Mucosa of rectum (tissue), 2 donors: ENCODE measurements at regions not wholly inside any gene's neighbourhood (a gene's known extent, or its start where the extent isn't known, plus 50 kb on each side); places are given as distances from the start of the nearest gene placed in this dataset.

Experiments used
- H3K27ac ChIP-seq, 2 donors: one replicate each; pipeline ENCODE4 v1.7.0; 2013; ENCODE audit warnings: inconsistent platforms in 2 of 2, low read depth in 2 of 2, low read length in 2 of 2
- H3K27me3 ChIP-seq, 2 donors: one replicate each; pipeline ENCODE4 v1.7.0; 2013; ENCODE audit warnings: low read length in 2 of 2; ENCODE audit not compliant: control insufficient read depth in 2 of 2, insufficient read depth in 2 of 2
- H3K36me3 ChIP-seq, 2 donors: one replicate each; pipeline ENCODE4 v1.7.0; 2013; ENCODE audit warnings: low read length in 2 of 2; ENCODE audit not compliant: control insufficient read depth in 2 of 2, insufficient read depth in 2 of 2
- H3K4me1 ChIP-seq, 2 donors: one replicate each; pipeline ENCODE4 v1.7.0; 2013; ENCODE audit warnings: low read length in 2 of 2, mild to moderate bottlenecking in 1 of 2; ENCODE audit not compliant: control insufficient read depth in 2 of 2, insufficient read depth in 2 of 2
- H3K4me3 ChIP-seq, 2 donors: one replicate each; pipeline ENCODE4 v1.7.0; 2013; ENCODE audit warnings: low read length in 2 of 2
- H3K9ac ChIP-seq, 2 donors: one replicate each; pipeline ENCODE4 v1.7.0; 2013; ENCODE audit warnings: low read length in 2 of 2, low read depth in 1 of 2, mild to moderate bottlenecking in 1 of 2
- H3K9me3 ChIP-seq, 2 donors: one replicate each; pipeline ENCODE4 v1.7.0; 2013; ENCODE audit warnings: low read length in 2 of 2; ENCODE audit not compliant: control insufficient read depth in 2 of 2
- donor health status: healthy.
- donor health status: Normal muscosa, but diverticular disease.

- no peak overlapping the region for H3K4me3 ChIP-seq
- no peak overlapping the region for H3K9ac ChIP-seq
- H3K9me3 ChIP-seq = no peaks in the 10 kb centered on the region
- no peak overlapping the region for H3K27ac ChIP-seq
- H3K36me3 ChIP-seq = no peaks in the 10 kb centered on the region
- no peaks in the 10 kb centered on the region for H3K27me3 ChIP-seq
- H3K4me1 ChIP-seq = no peaks in the 10 kb centered on the region
Observed at GRCh38 chr12:131499160-131499863, 211.6 kb upstream of the SFSWAP start.

GRCh38 chr12:131499864-131500190 is 211.1 kb upstream of the SFSWAP start:
- H3K4me1 ChIP-seq = no peaks in the 10 kb centered on the region
- H3K9me3 ChIP-seq = no peaks in the 10 kb centered on the region
- no peak overlapping the region for H3K9ac ChIP-seq
- no peak overlapping the region for H3K27ac ChIP-seq
- no peak overlapping the region for H3K4me3 ChIP-seq
- H3K27me3 ChIP-seq = no peaks in the 10 kb centered on the region
- no peaks in the 10 kb centered on the region for H3K36me3 ChIP-seq

- no peak overlapping the region for H3K9ac ChIP-seq
- no peak overlapping the region for H3K4me3 ChIP-seq
- no peaks in the 10 kb centered on the region for H3K27me3 ChIP-seq
- no peaks in the 10 kb centered on the region for H3K36me3 ChIP-seq
- H3K9me3 ChIP-seq = no peaks in the 10 kb centered on the region
- H3K4me1 ChIP-seq = no peaks in the 10 kb centered on the region
- H3K27ac ChIP-seq = no peak overlapping the region
Observed at GRCh38 chr12:131500564-131500963, 210.3 kb upstream of the SFSWAP start.

- H3K36me3 ChIP-seq = no peaks in the 10 kb centered on the region
- no peaks in the 10 kb centered on the region for H3K27me3 ChIP-seq
- H3K9me3 ChIP-seq = no peaks in the 10 kb centered on the region
- H3K4me1 ChIP-seq = no peaks in the 10 kb centered on the region
- no peak overlapping the region for H3K27ac ChIP-seq
- no peak overlapping the region for H3K9ac ChIP-seq
- H3K4me3 ChIP-seq = no peak overlapping the region
Observed at GRCh38 chr12:131505561-131505960, 205.3 kb upstream of the SFSWAP start.

- H3K36me3 ChIP-seq = no peaks in the 10 kb centered on the region
- H3K4me1 ChIP-seq = no peaks in the 10 kb centered on the region
- H3K27me3 ChIP-seq = no peaks in the 10 kb centered on the region
- no peaks in the 10 kb centered on the region for H3K9me3 ChIP-seq
- no peak overlapping the region for H3K9ac ChIP-seq
- H3K27ac ChIP-seq = no peak overlapping the region
- no peak overlapping the region for H3K4me3 ChIP-seq
Observed at GRCh38 chr12:131506426-131506825, 204.5 kb upstream of the SFSWAP start.

GRCh38 chr12:131507094-131507493 is 203.8 kb upstream of the SFSWAP start:
- Histone ChIP-seq H3K9ac (no peak overlapping the region), H3K27me3 (no peaks in the 10 kb centered on the region), H3K4me1 (no peaks in the 10 kb centered on the region), H3K9me3 (no peaks in the 10 kb centered on the region), H3K36me3 (no peaks in the 10 kb centered on the region), H3K4me3 (no peak overlapping the region), H3K27ac (no peak overlapping the region)

- Histone ChIP-seq H3K9me3 (no peaks in the 10 kb centered on the region), H3K4me3 (no peak overlapping the region), H3K4me1 (no peaks in the 10 kb centered on the region), H3K27me3 (no peaks in the 10 kb centered on the region), H3K36me3 (no peaks in the 10 kb centered on the region), H3K27ac (no peak overlapping the region), H3K9ac (no peak overlapping the region)
Observed at GRCh38 chr12:131507881-131508280, 203.0 kb upstream of the SFSWAP start.

GRCh38 chr12:131509701-131510100 is 201.2 kb upstream of the SFSWAP start:
- no peak overlapping the region for H3K9ac ChIP-seq
- no peaks in the 10 kb centered on the region for H3K36me3 ChIP-seq
- H3K27me3 ChIP-seq = no peaks in the 10 kb centered on the region
- no peak overlapping the region for H3K27ac ChIP-seq
- no peaks in the 10 kb centered on the region for H3K9me3 ChIP-seq
- H3K4me1 ChIP-seq = no peaks in the 10 kb centered on the region
- H3K4me3 ChIP-seq = no peak overlapping the region

- H3K9ac ChIP-seq = no peak overlapping the region
- no peaks in the 10 kb centered on the region for H3K36me3 ChIP-seq
- H3K27ac ChIP-seq = no peak overlapping the region
- no peaks in the 10 kb centered on the region for H3K9me3 ChIP-seq
- H3K4me3 ChIP-seq = no peak overlapping the region
- H3K27me3 ChIP-seq = no peaks in the 10 kb centered on the region
- no peaks in the 10 kb centered on the region for H3K4me1 ChIP-seq
Observed at GRCh38 chr12:131510431-131510830, 200.5 kb upstream of the SFSWAP start.

GRCh38 chr12:131511391-131511802 is 199.5 kb upstream of the SFSWAP start:
- Histone ChIP-seq H3K27me3 (no peaks in the 10 kb centered on the region), H3K9ac (no peak overlapping the region), H3K4me1 (no peaks in the 10 kb centered on the region), H3K36me3 (no peaks in the 10 kb centered on the region), H3K4me3 (no peak overlapping the region), H3K27ac (no peak overlapping the region), H3K9me3 (no peaks in the 10 kb centered on the region)
